GM12878 (cell line): ENCODE measurements at regions not wholly inside any gene's neighbourhood (a gene's known extent, or its start where the extent isn't known, plus 50 kb on each side); places are given as distances from the start of the nearest gene placed in this dataset.

Experiments used
- EP300 ChIP-seq, 2 experiments: fragments of 150-350 bp in 1 of 2; IDR thresholded peaks; 2 replicates each; pipeline ENCODE4 v1.6.1; 2011 to 2012; ENCODE audit warnings: low read depth in 2 of 2, low read length in 2 of 2, borderline replicate concordance in 1 of 2, improper control_type of control experiment in 1 of 2, inconsistent platforms in 1 of 2; ENCODE audit not compliant: control insufficient read depth in 1 of 2
- MEF2A ChIP-seq: IDR thresholded peaks from 2 replicates; pipeline ENCODE4 v1.6.1; 2011; ENCODE audit warnings: low read depth, mild to moderate bottlenecking, low read length, moderate library complexity; ENCODE audit not compliant: insufficient read depth
- ZBTB4 ChIP-seq: fragments of 450-650 bp; formaldehyde crosslinking; IDR thresholded peaks from 2 replicates; pipeline ENCODE4 v1.4.0; 2022; ENCODE audit warnings: mild to moderate bottlenecking, moderate library complexity

- no peak for TF ChIP-seq EP300 (IDR thresholded peaks at IDR 0.05; ENCODE audit: borderline replicate concordance in 1 of 2, control insufficient read depth in 1 of 2, low read depth in 2 of 2, low read length in 2 of 2)
- TF ChIP-seq ZBTB4 (CRISPR knock-in tag) = no peak
- no peak for TF ChIP-seq MEF2A
Measured at GRCh38 chrY:7957773-7958172, 1046.2 kb upstream of the AMELY start.
